Liver (tissue), 7 donors: ENCODE measurements at regions not wholly inside any gene's neighbourhood (a gene's known extent, or its start where the extent isn't known, plus 50 kb on each side); places are given as distances from the start of the nearest gene placed in this dataset.

Experiments
- DNase-seq: peaks from one replicate; pipeline ENCODE4 v3.0.0-alpha.2; 2017; ENCODE audit warnings: low spot score
- H3K27ac ChIP-seq, 2 donors: one replicate each; pipeline ENCODE4 v1.7.0; 2013; ENCODE audit warnings: inconsistent platforms in 2 of 2, low read length in 2 of 2, control low read depth in 1 of 2, low read depth in 1 of 2, mild to moderate bottlenecking in 1 of 2
- H3K27me3 ChIP-seq, 4 donors: one replicate each; pipeline versions ENCODE4 v1.6.1 to v1.7.0; 2013; ENCODE audit warnings: low read length in 3 of 4, inconsistent platforms in 1 of 4, mild to moderate bottlenecking in 1 of 4, moderate library complexity in 1 of 4; ENCODE audit not compliant: control insufficient read depth in 4 of 4, insufficient read depth in 4 of 4
- H3K36me3 ChIP-seq, 4 donors: one replicate each; pipeline versions ENCODE4 v1.6.1 to v1.7.0; 2013; ENCODE audit warnings: low read length in 3 of 4, mild to moderate bottlenecking in 3 of 4, low read depth in 1 of 4, moderate library complexity in 1 of 4; ENCODE audit not compliant: control insufficient read depth in 4 of 4, insufficient read depth in 3 of 4
- H3K4me1 ChIP-seq, 4 donors: one replicate each; pipeline versions ENCODE4 v1.6.1 to v1.7.0; 2013; ENCODE audit warnings: low read length in 3 of 4, mild to moderate bottlenecking in 3 of 4, moderate library complexity in 1 of 4; ENCODE audit not compliant: control insufficient read depth in 4 of 4, insufficient read depth in 4 of 4
- H3K4me3 ChIP-seq, 3 donors: one replicate each; pipeline versions ENCODE4 v1.6.1 to v1.7.0; 2013; ENCODE audit warnings: low read length in 3 of 3, control low read depth in 1 of 3, low read depth in 1 of 3, mild to moderate bottlenecking in 1 of 3
- H3K9ac ChIP-seq, 2 donors: one replicate each; pipeline ENCODE4 v1.7.0; 2013; ENCODE audit warnings: low read length in 2 of 2, mild to moderate bottlenecking in 2 of 2, moderate library complexity in 2 of 2, control low read depth in 1 of 2, low read depth in 1 of 2
- H3K9me3 ChIP-seq, 4 donors: one replicate each; pipeline versions ENCODE4 v1.6.1 to v1.7.0; 2013; ENCODE audit warnings: low read length in 3 of 4; ENCODE audit not compliant: control insufficient read depth in 4 of 4
- CTCF ChIP-seq: fragments of 150-350 bp; IDR thresholded peaks from 2 replicates; pipeline ENCODE4 v1.5.1; 2017; ENCODE audit warnings: improper control_type of control experiment, low read depth, low read length; ENCODE audit not compliant: missing input control
- EGR1 ChIP-seq, 2 donors: IDR thresholded peaks; 2 replicates each; pipeline ENCODE4 v1.6.1; 2016 to 2018; ENCODE audit warnings: antibody characterized with exemption in 2 of 2, low read depth in 2 of 2
- FOXA1 ChIP-seq: IDR thresholded peaks from 2 replicates; pipeline ENCODE4 v1.6.1; 2016; ENCODE audit warnings: antibody characterized with exemption
- FOXA2 ChIP-seq: IDR thresholded peaks from 2 replicates; pipeline ENCODE4 v1.6.1; 2016; ENCODE audit warnings: antibody characterized with exemption
- GABPA ChIP-seq, 2 donors: IDR thresholded peaks in 1 of 2; conservative IDR thresholded peaks in 1 of 2; 2 replicates each; pipeline ENCODE4 v1.6.1; 2016; ENCODE audit warnings: antibody characterized with exemption in 2 of 2, mild to moderate bottlenecking in 1 of 2, moderate library complexity in 1 of 2
- HNF4A ChIP-seq, 2 donors: conservative IDR thresholded peaks; 2 replicates each; pipeline ENCODE4 v1.6.1; 2016; ENCODE audit warnings: antibody characterized with exemption in 2 of 2, mild to moderate bottlenecking in 2 of 2
- HNF4G ChIP-seq: IDR thresholded peaks from 2 replicates; pipeline ENCODE4 v1.6.1; 2016; ENCODE audit warnings: antibody characterized with exemption
- JUND ChIP-seq, 2 donors: IDR thresholded peaks; 2 replicates each; pipeline ENCODE4 v1.6.1; 2016; ENCODE audit warnings: antibody characterized with exemption in 2 of 2
- RAD21 ChIP-seq, 2 donors: IDR thresholded peaks; 2 replicates each; pipeline ENCODE4 v1.6.1; 2016; ENCODE audit warnings: antibody characterized with exemption in 2 of 2, mild to moderate bottlenecking in 2 of 2
- REST ChIP-seq: IDR thresholded peaks from 2 replicates; pipeline ENCODE4 v1.6.1; 2016; ENCODE audit warnings: antibody characterized with exemption, mild to moderate bottlenecking
- SP1 ChIP-seq: IDR thresholded peaks from 2 replicates; pipeline ENCODE4 v1.6.1; 2018; ENCODE audit warnings: antibody characterized with exemption, mild to moderate bottlenecking
- TAF1 ChIP-seq: conservative IDR thresholded peaks from 2 replicates; pipeline ENCODE4 v1.6.1; 2016; ENCODE audit warnings: antibody characterized with exemption, mild to moderate bottlenecking
- YY1 ChIP-seq: IDR thresholded peaks from 2 replicates; pipeline ENCODE4 v1.6.1; 2016; ENCODE audit warnings: antibody characterized with exemption, mild to moderate bottlenecking
- TF ChIP-seq, protein P1 (sequence below): IDR thresholded peaks from 2 replicates; pipeline ENCODE4 v1.6.1; 2016; ENCODE audit warnings: antibody characterized with exemption
- donor health status: healthy.
- donor health status: healthy.
- donor health status: healthy.
- donor health status: healthy.

DNA sequence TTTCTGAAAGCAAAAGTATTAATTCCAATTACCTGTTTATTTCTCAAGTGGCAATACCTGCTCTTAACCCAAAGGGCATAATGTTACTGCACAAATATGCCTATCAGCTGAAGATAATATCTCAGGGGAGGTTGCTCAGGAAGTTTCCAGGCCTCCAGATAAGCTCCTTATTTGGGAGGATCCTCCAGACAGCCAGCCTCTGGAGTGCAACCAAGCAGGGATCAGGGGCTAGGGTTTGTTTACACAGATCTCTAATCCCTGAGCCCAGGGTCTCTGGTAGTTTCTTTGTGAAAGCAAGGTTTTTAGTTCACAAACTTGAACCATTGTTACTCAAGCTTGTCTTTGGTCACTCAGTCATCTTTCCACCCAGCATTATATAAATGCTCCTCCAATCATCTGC is 124.4 kb downstream of the SLC38A4 start:
- TF ChIP-seq JUND (IDR thresholded peaks at IDR 0.05), result no peak
- TF ChIP-seq FOXA1, result no peak
- no peak for TF ChIP-seq CTCF
- TF ChIP-seq YY1, result no peak
- TF ChIP-seq HNF4G, result no peak
- TF ChIP-seq RAD21 (IDR thresholded peaks at IDR 0.05), result no peak

GRCh38 chr12:46699986-46700385 is 125.8 kb downstream of the SLC38A4 start:
- DNase-seq, result no peak
- no peak overlapping the region for H3K9ac ChIP-seq
- H3K4me1 ChIP-seq, result no peaks in the 10 kb centered on the region

More for the DNA sequence above, 124.4 kb downstream of the SLC38A4 start:
- no peak overlapping the region for H3K9ac ChIP-seq
- H3K4me3 ChIP-seq, result no peak overlapping the region
- no peak overlapping the region for H3K27ac ChIP-seq
- H3K27me3 ChIP-seq, result no peaks in the 10 kb centered on the region
- H3K4me1 ChIP-seq, result no peaks in the 10 kb centered on the region
- peaks cover 0 to 5% (median 3%) of the 10 kb centered on the region in 4 donors for H3K9me3 ChIP-seq
- no peak for DNase-seq
- H3K36me3 ChIP-seq, result no peaks in the 10 kb centered on the region

GRCh38 chr12:46698003-46698402 is 127.8 kb downstream of the SLC38A4 start:
- H3K9me3 ChIP-seq, result peaks cover 0 to 5% (median 3%) of the 10 kb centered on the region in 4 donors
- H3K27ac ChIP-seq, result no peak overlapping the region
- no peaks in the 10 kb centered on the region for H3K36me3 ChIP-seq
- no peak overlapping the region for H3K4me3 ChIP-seq
- no peak overlapping the region for H3K9ac ChIP-seq
- TF ChIP-seq YY1, result no peak
- no peak for TF ChIP-seq EGR1 (IDR thresholded peaks at IDR 0.05; ENCODE audit: low read depth in 2 of 2)
- TF ChIP-seq HNF4A (conservative IDR thresholded peaks at IDR 0.05), result no peak
- TF ChIP-seq, protein P1, sequence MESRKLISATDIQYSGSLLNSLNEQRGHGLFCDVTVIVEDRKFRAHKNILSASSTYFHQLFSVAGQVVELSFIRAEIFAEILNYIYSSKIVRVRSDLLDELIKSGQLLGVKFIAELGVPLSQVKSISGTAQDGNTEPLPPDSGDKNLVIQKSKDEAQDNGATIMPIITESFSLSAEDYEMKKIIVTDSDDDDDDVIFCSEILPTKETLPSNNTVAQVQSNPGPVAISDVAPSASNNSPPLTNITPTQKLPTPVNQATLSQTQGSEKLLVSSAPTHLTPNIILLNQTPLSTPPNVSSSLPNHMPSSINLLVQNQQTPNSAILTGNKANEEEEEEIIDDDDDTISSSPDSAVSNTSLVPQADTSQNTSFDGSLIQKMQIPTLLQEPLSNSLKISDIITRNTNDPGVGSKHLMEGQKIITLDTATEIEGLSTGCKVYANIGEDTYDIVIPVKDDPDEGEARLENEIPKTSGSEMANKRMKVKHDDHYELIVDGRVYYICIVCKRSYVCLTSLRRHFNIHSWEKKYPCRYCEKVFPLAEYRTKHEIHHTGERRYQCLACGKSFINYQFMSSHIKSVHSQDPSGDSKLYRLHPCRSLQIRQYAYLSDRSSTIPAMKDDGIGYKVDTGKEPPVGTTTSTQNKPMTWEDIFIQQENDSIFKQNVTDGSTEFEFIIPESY, result no peak
- TF ChIP-seq TAF1, result no peak
- no peak for TF ChIP-seq HNF4G
- no peak for TF ChIP-seq SP1
- H3K4me1 ChIP-seq, result no peaks in the 10 kb centered on the region
- DNase-seq, result no peak
- no peaks in the 10 kb centered on the region for H3K27me3 ChIP-seq

More at GRCh38 chr12:46699986-46700385, 125.8 kb downstream of the SLC38A4 start:
- no peaks in the 10 kb centered on the region for H3K36me3 ChIP-seq
- H3K27ac ChIP-seq, result no peak overlapping the region
- no peaks in the 10 kb centered on the region for H3K27me3 ChIP-seq
- H3K4me3 ChIP-seq, result no peak overlapping the region
- H3K9me3 ChIP-seq, result peaks cover 0 to 5% (median 3%) of the 10 kb centered on the region in 4 donors
- TF ChIP-seq SP1 (no peak), GABPA (IDR thresholded peaks at IDR 0.05 in 1 of 2, conservative IDR thresholded peaks at IDR 0.05 in 1 of 2) (no peak), REST (no peak), RAD21 (IDR thresholded peaks at IDR 0.05) (no peak), FOXA2 (no peak)
